SK-N-MC (cell line): ENCODE measurements at regions not wholly inside any gene's neighbourhood (a gene's known extent, or its start where the extent isn't known, plus 50 kb on each side); places are given as distances from the start of the nearest gene placed in this dataset.

Source experiments
- FOXP2 ChIP-seq: optimal IDR thresholded peaks from 2 replicates; pipeline ENCODE3; 2011; ENCODE audit warnings: mild to moderate bottlenecking, moderate library complexity; ENCODE audit not compliant: insufficient read depth; ENCODE audit errors: extremely low read length, control extremely low read depth
- POLR2AphosphoS5 ChIP-seq: IDR thresholded peaks from 2 replicates; pipeline ENCODE4 v1.6.1; 2012; ENCODE audit warnings: mild to moderate bottlenecking, low read depth, low read length, borderline replicate concordance

- TF ChIP-seq FOXP2, result no peak
- no peak for TF ChIP-seq POLR2AphosphoS5
These were observed 57.9 kb upstream of the DCN start for GRCh38 chr12:91240386-91241095.
